GM21717 (cell line): ENCODE measurements at regions not wholly inside any gene's neighbourhood (a gene's known extent, or its start where the extent isn't known, plus 50 kb on each side); places are given as distances from the start of the nearest gene placed in this dataset.
"Not testable (repeated sequence)": the region's sequence is repeated elsewhere in the genome, so short reads cannot be mapped to it uniquely, and the experiment has no call there.

Experiments
- ATAC-seq: cut with Tn5 transposase; IDR thresholded peaks from one replicate; pipeline ENCODE4 v1.9.1; 2021; ENCODE audit warnings: mild to moderate bottlenecking, moderate library complexity; ENCODE audit not compliant: unreplicated experiment

GRCh38 chr5:57777174-57777581, 294.6 kb upstream of the ACTBL2 start:
- no peak for ATAC-seq

- ATAC-seq, result no peak
Measured at GRCh38 chr5:57776035-57776434, 293.4 kb upstream of the ACTBL2 start.

DNA sequence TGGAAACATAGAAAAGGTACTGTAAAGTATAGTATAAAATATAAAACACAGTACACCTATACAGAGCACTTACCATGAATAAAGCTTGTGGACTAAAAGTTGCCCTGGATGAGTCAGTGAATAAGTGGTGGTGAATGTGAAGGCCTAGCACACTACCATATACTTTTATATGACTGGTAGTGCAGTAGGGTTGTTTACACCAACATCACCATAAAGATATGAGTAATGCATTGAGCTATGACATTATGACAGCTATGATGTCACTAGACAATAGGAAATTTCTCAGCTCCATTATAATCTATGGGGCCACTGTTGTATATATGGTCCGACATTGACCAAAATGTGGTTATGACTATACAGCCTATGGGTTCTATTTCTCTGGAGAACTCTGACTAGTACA, 291.8 kb upstream of the ACTBL2 start:
- ATAC-seq, result no peak

- ATAC-seq, result no peak
Measured at GRCh38 chr5:57772512-57772911, 289.9 kb upstream of the ACTBL2 start.

- no peak for ATAC-seq
Measured at GRCh38 chr5:57770039-57770438, 287.4 kb upstream of the ACTBL2 start.

- no peak for ATAC-seq
Measured at GRCh38 chr5:57768745-57769144, 286.1 kb upstream of the ACTBL2 start.

GRCh38 chr5:57764479-57765089, 282.0 kb upstream of the ACTBL2 start:
- ATAC-seq, result no peak

GRCh38 chr5:57761513-57761912, 278.9 kb upstream of the ACTBL2 start:
- ATAC-seq, result no peak

DNA sequence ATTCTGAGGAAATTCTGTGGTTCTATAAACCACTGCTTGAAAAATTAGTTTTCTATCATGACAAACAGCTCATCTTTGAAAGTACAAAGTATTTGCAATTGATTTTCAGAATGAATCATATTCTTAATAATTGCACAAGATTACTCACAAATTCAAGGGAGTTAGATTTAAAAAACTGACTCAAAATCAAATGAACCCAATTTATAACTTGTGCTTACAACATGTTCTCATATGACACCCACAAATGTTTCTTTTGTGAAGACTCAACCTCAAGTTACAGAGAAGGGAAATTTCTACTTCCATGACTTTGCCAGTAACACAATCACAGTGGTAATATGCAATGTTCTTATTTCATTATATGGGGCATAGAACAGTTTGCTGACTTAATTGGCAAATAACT, 272.0 kb upstream of the ACTBL2 start:
- no peak for ATAC-seq

GRCh38 chr5:57753446-57753845, 270.8 kb upstream of the ACTBL2 start:
- ATAC-seq, result no peak

- ATAC-seq, result no peak
Measured at GRCh38 chr5:57751710-57752109, 269.1 kb upstream of the ACTBL2 start.

GRCh38 chr5:57750891-57751290, 268.3 kb upstream of the ACTBL2 start:
- ATAC-seq, result no peak

DNA sequence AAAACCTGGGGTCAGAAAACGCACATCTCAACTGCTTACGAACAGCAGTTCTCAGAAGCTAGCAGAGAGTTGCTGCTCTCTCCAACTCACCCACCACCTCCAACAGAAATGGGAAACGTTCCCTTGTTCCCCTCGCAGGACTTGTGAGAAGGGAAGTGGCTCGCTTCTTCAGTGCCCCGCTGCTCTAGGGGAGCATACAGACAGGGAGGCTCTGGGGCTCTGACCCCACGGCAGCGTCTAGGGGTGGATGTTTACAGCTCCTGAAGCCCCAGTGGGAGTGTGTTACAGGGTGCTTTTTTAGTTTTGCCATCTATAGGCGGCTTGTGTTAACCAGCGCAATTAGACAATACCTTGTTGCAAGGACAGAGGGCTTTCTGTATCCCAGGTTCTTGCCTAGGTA, 267.7 kb upstream of the ACTBL2 start:
- no peak for ATAC-seq

DNA sequence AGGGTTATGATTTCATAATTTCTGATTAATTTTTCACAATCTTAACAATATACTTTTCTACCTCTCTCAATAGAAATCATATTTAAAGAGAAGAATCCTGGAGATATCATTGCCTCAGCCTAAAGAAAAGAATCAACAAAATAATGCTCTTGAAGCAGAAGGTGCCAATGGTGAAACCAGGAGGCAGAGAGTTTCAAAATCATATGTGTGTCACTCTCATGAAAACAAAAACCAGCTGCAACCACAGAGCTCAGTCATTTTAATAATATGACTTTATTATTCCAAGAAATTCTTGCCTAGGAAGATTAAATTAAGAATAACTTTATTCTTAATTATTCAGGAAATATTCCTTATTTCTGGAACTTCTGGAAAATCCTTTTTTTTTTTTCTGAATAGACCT, 266.8 kb upstream of the ACTBL2 start:
- ATAC-seq, result no peak

DNA sequence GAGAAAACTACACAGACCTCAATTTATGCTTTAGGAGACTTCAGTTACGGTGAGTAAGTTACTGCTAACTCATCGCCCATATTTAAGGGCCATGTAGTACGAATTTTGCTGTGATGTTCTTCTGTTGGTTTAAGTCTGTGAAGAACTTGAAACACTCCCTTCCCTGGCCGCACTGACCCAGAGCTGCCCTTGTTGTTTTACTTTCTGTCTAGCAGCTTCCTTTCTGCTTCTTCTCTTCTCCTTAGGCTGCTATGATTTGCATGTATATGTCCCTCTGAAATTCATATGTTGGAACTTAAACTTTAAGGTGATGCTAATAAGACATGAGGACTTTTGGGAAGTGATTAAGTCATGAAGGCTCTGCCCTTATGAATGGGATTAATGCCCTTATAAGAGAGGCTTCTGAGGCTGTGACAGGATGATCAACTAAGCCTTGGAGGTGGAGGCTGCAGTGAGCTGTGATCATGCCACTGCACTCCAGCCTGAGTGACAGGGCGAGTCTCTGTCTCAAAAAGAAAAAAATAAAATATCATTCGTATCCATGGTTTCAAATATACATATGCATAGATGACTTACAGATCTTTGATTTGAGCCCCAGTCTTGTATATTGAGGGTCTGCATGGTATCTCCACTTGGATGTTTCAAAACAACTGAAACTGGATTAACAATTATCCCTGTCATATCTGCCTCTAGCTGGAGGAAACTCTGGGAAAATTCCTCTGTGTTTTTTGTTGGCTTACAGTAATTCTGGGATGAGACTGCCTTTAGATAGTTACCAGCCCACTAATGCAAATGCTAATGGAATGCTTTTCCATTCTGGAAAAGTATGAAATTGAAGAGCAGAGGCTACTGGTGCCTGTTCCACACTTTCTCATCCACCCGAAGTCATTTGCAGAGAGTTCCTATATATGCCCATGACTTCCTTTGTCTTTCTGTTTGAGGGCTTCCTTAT, 263.4 kb upstream of the ACTBL2 start:
- no peak for ATAC-seq

GRCh38 chr5:57745029-57745428, 262.4 kb upstream of the ACTBL2 start:
- no peak for ATAC-seq

GRCh38 chr5:57741336-57741735, 258.7 kb upstream of the ACTBL2 start:
- no peak for ATAC-seq

GRCh38 chr5:57738787-57739186, 256.2 kb upstream of the ACTBL2 start:
- no peak for ATAC-seq

- ATAC-seq, result no peak
Measured at GRCh38 chr5:57738301-57738700, 255.7 kb upstream of the ACTBL2 start.

DNA sequence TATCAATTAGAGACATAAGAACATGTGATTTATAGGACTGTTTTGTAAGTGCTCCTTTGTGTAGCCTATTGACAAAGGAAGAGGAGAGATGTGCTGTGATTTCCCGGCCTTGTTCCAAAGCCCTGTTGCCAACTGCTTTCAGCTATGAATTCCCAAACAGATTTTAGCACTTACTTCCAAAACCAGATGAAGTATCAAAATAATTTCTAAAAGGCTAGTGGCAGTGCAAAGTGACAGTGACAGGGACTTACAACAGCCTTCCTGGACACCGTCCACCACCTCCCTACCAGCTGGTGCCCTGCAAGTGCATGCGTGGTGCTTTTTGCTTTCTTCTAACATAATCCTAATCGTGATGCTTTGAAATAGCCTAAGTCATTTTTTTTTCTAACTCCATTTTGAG, 254.1 kb upstream of the ACTBL2 start:
- ATAC-seq, result no peak

DNA sequence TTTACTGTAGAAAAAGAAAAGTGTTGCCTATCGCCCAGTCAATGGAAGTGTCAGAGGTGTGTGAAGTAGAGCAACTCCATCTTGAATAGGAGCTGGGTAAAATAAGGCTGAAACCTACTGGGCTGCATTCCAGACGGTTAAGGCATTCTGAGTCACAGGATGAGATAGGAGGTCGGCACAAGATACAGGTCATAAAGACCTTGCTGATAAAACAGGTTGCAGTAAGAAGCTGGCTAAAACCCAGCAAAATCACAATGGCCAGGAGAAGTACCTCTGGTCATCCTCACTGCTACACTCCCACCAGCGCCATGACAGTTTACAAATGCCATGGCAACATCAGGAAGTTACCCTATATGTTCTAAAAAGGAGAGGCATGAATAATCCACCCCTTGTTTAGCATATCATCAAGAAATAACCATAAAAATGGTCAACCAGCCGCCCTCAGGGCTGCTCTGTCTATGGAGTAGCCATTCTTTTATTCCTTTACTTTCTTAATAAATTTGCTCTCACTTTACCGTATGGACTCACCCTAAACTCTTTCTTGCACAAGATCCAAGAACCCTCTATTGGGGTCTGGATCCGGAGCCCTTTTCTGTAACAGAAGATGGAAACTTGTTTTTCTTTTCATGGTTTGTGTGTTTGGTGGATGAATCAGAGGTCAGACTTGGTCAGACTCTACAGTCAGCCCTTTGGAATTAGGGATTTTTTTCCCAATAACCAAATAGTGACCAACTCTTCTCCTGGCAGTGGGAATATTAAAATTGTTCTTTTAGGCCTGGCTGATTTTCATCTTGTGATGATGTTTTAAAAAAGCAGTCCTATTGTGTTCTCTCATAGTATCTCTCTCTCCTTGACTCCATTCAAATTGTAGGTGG, 252.9 kb upstream of the ACTBL2 start:
- ATAC-seq, result not testable (repeated sequence)
